ENCODE measurements at regions not wholly inside any gene's neighbourhood (a gene's known extent, or its start where the extent isn't known, plus 50 kb on each side); places are given as distances from the start of the nearest gene placed in this dataset.

GRCh38 chr1:233790662-233791371 is 113.7 kb upstream of the SLC35F3 start:
- peak in 6 of 7 experiments; percentile 22 to 90 (median 82) for TF ChIP-seq CTCF (IDR thresholded peaks at IDR 0.05)
- no peak for TF ChIP-seq POLR2A (IDR thresholded peaks at IDR 0.05)
- peak in 1 of 3 donors; percentile 55 for TF ChIP-seq POLR2AphosphoS5 (IDR thresholded peaks at IDR 0.05)

All from stomach (tissue), 4 donors.